Kidney (tissue), 10 donors: ENCODE measurements at regions not wholly inside any gene's neighbourhood (a gene's known extent, or its start where the extent isn't known, plus 50 kb on each side); places are given as distances from the start of the nearest gene placed in this dataset.
"Not testable (repeated sequence)": the region's sequence is repeated elsewhere in the genome, so short reads cannot be mapped to it uniquely, and the experiment has no call there.

Source experiments
- DNase-seq, 5 donors: peaks; one replicate each; pipeline ENCODE4 v3.0.0-alpha.2; 2013 to 2020
- FAIRE-seq: peaks from 2 replicates; lab custom pipeline; 2012; peaks lifted over from hg19 to GRCh38; lab: Jason Lieb, UNC
- H3K27ac ChIP-seq, 2 donors: one replicate each; pipeline ENCODE4 v1.7.0; 2013; ENCODE audit warnings: low read depth in 2 of 2, low read length in 2 of 2, inconsistent platforms in 1 of 2
- H3K27me3 ChIP-seq: one replicate; pipeline ENCODE4 v1.7.1; 2013; ENCODE audit warnings: low read length, inconsistent platforms; ENCODE audit not compliant: control insufficient read depth, insufficient read depth
- H3K36me3 ChIP-seq, 3 donors: one replicate each; pipeline versions ENCODE4 v1.7.0 to v1.7.1; 2013; ENCODE audit warnings: low read length in 3 of 3, control low read depth in 1 of 3, inconsistent platforms in 1 of 3; ENCODE audit not compliant: insufficient read depth in 3 of 3, control insufficient read depth in 2 of 3
- H3K4me1 ChIP-seq, 3 donors: one replicate each; pipeline versions ENCODE4 v1.7.0 to v1.7.1; 2013; ENCODE audit warnings: low read length in 3 of 3, inconsistent platforms in 1 of 3, low read depth in 1 of 3; ENCODE audit not compliant: control insufficient read depth in 2 of 3, insufficient read depth in 2 of 3
- H3K4me3 ChIP-seq, 3 donors: one replicate each; pipeline versions ENCODE4 v1.7.0 to v1.8.1; 2013; ENCODE audit warnings: low read length in 3 of 3, control low read depth in 1 of 3, inconsistent platforms in 1 of 3
- H3K9ac ChIP-seq, 3 donors: one replicate each; pipeline versions ENCODE4 v1.7.0 to v1.7.1; 2013; ENCODE audit warnings: low read length in 3 of 3, control low read depth in 1 of 3, inconsistent platforms in 1 of 3
- H3K9me3 ChIP-seq, 3 donors: one replicate each; pipeline versions ENCODE4 v1.7.0 to v1.7.1; 2013; ENCODE audit warnings: low read length in 3 of 3, control low read depth in 1 of 3, inconsistent platforms in 1 of 3; ENCODE audit not compliant: control insufficient read depth in 2 of 3, insufficient read depth in 1 of 3
- intact Hi-C: fragments of 100-400 bp; cut with DNase I; formaldehyde crosslinking; loops from one replicate; pipeline ENCODE4 v1.11.1; 2022
- donor health status: control.
- donor health status: control.
- donor health status: DM: yes; HTN: yes; CAD: no.
- donor health status: Normal renal cell carcinoma (clear cell type).

GRCh38 chr2:87611416-87611815 is 136.5 kb upstream of the PLGLB2 start:
- H3K9ac ChIP-seq, H3K4me1 ChIP-seq, FAIRE-seq, H3K27me3 ChIP-seq, H3K4me3 ChIP-seq, intact Hi-C loops, H3K9me3 ChIP-seq, H3K36me3 ChIP-seq, DNase-seq, H3K27ac ChIP-seq: not testable (repeated sequence)

GRCh38 chr2:87611956-87612355 is 135.9 kb upstream of the PLGLB2 start:
- H3K4me3 ChIP-seq, H3K27ac ChIP-seq, H3K9me3 ChIP-seq, H3K36me3 ChIP-seq, H3K9ac ChIP-seq, H3K4me1 ChIP-seq, FAIRE-seq, H3K27me3 ChIP-seq, DNase-seq, intact Hi-C loops: not testable (repeated sequence)

DNA sequence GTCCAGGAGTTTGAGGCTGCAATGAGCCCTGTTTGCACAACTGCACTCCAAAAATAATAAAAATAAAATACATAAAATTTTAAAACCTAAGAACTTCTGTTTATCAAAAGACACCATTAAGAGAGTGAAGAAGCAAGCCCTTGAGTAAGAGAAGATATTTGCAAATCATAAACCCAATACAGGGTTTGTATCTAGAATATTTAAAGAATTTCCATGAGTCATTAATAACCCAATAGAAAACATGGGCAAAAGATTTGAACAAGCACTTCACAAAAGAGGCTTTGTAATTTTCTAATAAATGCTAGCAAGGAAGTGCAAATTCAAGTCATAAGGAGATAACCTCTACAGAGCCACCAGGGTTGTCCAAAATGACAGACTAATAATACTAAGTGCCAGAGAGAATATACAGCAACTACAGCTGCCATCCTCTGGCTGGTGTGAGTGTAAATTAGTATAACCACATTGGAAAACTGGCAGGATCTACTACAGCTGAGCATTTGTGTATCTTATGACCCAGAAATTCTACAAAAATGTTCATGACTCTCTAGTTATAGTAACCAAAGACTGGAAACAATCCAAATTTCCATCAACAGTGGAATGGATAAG is 133.0 kb upstream of the PLGLB2 start:
- intact Hi-C loops, H3K27me3 ChIP-seq, FAIRE-seq, H3K4me1 ChIP-seq, H3K27ac ChIP-seq, DNase-seq, H3K36me3 ChIP-seq, H3K4me3 ChIP-seq, H3K9me3 ChIP-seq, H3K9ac ChIP-seq: not testable (repeated sequence)

DNA sequence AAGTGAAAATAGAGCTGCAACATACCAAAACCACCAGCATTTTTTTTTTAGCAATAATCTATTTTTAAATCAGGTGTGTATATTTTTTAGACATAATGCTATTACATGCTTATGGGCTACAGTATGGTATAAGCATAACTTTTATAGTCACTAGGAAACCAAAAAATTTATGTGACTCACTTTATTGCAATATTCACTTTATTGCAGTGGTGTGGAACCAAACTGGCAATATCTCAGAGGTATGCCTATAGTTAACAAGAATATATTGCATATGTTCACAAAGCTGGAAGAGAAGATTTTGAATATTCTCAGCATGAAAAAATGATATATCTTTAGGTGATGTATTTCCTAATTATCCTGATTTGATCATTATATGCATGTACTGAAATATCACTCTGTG is 128.8 kb upstream of the PLGLB2 start:
- H3K36me3 ChIP-seq, DNase-seq, H3K27me3 ChIP-seq, FAIRE-seq, H3K4me3 ChIP-seq, H3K9me3 ChIP-seq, H3K9ac ChIP-seq, H3K4me1 ChIP-seq, intact Hi-C loops, H3K27ac ChIP-seq: not testable (repeated sequence)

DNA sequence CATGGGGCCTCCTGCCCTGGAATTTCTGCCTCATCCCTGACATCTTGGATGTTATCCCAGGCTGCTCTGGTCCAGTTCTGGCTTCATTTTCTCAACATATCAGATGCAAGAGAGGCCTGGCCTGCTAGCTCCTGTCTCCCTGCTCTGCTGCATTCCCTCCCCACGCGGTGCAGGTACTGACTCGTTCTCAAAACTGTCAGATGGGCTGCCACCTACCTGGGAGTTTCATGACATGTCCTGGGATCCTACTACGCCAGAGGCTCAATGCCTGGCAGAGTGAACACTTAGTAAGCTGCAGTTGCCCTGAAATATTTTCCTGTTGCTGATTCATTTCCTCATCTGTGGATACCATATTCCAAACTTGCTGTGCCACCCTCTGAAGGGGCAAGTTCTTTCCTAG is 126.7 kb upstream of the PLGLB2 start:
- H3K27ac ChIP-seq, intact Hi-C loops, FAIRE-seq: not testable (repeated sequence)

GRCh38 chr2:87622720-87623119 is 125.2 kb upstream of the PLGLB2 start:
- H3K9ac ChIP-seq, intact Hi-C loops, H3K36me3 ChIP-seq, H3K4me3 ChIP-seq, H3K27ac ChIP-seq, H3K9me3 ChIP-seq, H3K4me1 ChIP-seq, H3K27me3 ChIP-seq, FAIRE-seq, DNase-seq: not testable (repeated sequence)

More for the DNA sequence above, 126.7 kb upstream of the PLGLB2 start:
- DNase-seq, H3K9ac ChIP-seq, H3K9me3 ChIP-seq, H3K4me3 ChIP-seq, H3K36me3 ChIP-seq, H3K4me1 ChIP-seq, H3K27me3 ChIP-seq: not testable (repeated sequence)

DNA sequence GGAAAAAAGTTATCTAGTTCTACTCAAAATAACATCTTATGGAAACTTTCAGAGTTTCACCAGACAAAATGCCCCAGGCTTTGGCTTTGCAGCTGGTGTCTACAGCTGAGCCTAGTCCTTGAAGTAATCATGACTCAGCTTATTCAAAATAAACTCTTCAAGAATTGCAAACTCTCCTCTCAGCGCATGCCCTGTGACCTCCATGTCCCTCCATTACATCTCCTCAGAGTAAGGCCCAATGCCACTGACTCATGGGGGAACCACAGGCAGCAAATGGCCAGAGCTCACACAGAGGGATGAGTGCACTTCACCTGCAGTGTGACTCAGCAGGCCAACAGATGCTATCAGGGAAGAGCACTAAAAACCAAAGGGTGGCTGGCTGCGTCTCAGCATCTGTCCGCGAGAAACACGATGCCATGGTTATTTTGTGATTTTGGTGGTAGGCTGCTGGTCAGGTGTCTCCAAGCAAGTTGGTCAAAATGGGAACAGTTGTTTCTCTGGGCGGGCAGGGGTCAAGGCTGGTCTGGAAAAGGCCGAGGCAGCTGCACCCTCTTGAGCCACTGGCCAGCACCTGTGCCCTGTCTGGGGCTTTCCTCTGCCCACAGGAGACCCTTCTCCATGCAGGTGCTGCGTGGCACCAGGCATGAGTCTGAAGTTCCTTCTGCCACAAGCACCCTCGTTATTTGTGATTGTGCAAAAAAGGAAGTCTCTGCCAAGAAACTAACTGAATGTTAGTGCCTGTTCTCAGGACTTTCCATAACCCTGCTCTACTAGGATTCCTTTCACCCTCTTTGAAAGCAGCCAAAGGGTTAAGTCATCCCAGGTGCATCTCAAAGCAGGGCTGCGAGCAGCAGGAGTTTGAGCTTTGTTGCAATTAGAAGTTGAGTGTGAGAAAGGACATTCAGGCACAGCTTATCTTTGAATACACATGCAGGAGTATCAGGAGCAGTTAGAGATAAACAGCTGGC is 118.1 kb upstream of the PLGLB2 start:
- H3K4me1 ChIP-seq, H3K9ac ChIP-seq, FAIRE-seq, intact Hi-C loops, H3K36me3 ChIP-seq, H3K4me3 ChIP-seq, H3K27me3 ChIP-seq, DNase-seq, H3K9me3 ChIP-seq, H3K27ac ChIP-seq: not testable (repeated sequence)

- DNase-seq, FAIRE-seq, H3K27me3 ChIP-seq, H3K9ac ChIP-seq, H3K9me3 ChIP-seq, H3K27ac ChIP-seq, H3K4me1 ChIP-seq, intact Hi-C loops, H3K4me3 ChIP-seq, H3K36me3 ChIP-seq: not testable (repeated sequence)
Observed at GRCh38 chr2:87630892-87631291, 117.0 kb upstream of the PLGLB2 start.
